ENCODE measurements at regions not wholly inside any gene's neighbourhood (a gene's known extent, or its start where the extent isn't known, plus 50 kb on each side); places are given as distances from the start of the nearest gene placed in this dataset.
A peak's percentile ranks its signal among the peaks of the same experiment; 100 is the strongest.

DNA sequence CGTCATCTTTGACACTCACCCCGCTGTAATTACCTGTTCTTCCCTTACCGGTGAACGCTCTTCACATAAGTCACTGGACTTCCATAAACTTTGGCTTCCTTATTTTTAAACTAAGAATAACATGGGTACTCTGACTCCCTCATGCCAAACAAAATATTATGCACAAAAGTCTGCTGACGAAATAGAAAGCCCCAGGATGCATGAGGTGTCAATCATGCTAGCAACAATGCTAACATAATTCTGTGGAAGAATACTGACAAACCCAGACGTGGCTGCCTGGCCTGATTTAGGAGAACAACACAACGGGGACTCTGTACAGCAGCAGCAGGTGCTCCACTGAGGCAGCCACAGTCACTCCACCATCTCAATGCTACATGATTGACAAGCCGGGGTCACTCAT, 137.5 kb downstream of the CCDC71L start:
- Histone ChIP-seq H3K9me3 (ENCODE audit: control insufficient read depth in 2 of 3, insufficient read depth in 1 of 3, low read length in 3 of 3) (no peaks in the 10 kb centered on the region), H3K27me3 (ENCODE audit: control insufficient read depth, insufficient read depth, low read length) (no peaks in the 10 kb centered on the region), H3K4me1 (ENCODE audit: control insufficient read depth in 2 of 3, insufficient read depth in 2 of 3, low read depth in 1 of 3, low read length in 3 of 3) (no peaks in the 10 kb centered on the region), H3K9ac (ENCODE audit: low read length in 3 of 3) (no peak overlapping the region), H3K36me3 (ENCODE audit: control insufficient read depth in 2 of 3, insufficient read depth in 3 of 3, low read length in 3 of 3) (no peaks in the 10 kb centered on the region), H3K4me3 (ENCODE audit: low read length in 3 of 3) (no peak overlapping the region), H3K27ac (ENCODE audit: low read depth in 2 of 2, low read length in 2 of 2) (no peak overlapping the region)
- no peak for DNase-seq
- no peak for FAIRE-seq
- TF ChIP-seq, protein P1, sequence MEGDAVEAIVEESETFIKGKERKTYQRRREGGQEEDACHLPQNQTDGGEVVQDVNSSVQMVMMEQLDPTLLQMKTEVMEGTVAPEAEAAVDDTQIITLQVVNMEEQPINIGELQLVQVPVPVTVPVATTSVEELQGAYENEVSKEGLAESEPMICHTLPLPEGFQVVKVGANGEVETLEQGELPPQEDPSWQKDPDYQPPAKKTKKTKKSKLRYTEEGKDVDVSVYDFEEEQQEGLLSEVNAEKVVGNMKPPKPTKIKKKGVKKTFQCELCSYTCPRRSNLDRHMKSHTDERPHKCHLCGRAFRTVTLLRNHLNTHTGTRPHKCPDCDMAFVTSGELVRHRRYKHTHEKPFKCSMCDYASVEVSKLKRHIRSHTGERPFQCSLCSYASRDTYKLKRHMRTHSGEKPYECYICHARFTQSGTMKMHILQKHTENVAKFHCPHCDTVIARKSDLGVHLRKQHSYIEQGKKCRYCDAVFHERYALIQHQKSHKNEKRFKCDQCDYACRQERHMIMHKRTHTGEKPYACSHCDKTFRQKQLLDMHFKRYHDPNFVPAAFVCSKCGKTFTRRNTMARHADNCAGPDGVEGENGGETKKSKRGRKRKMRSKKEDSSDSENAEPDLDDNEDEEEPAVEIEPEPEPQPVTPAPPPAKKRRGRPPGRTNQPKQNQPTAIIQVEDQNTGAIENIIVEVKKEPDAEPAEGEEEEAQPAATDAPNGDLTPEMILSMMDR (IDR thresholded peaks at IDR 0.05; ENCODE audit: borderline replicate concordance, extremely low read depth, insufficient read depth): no peak
- intact Hi-C loops (cut with DNase I): no loop called here

DNA sequence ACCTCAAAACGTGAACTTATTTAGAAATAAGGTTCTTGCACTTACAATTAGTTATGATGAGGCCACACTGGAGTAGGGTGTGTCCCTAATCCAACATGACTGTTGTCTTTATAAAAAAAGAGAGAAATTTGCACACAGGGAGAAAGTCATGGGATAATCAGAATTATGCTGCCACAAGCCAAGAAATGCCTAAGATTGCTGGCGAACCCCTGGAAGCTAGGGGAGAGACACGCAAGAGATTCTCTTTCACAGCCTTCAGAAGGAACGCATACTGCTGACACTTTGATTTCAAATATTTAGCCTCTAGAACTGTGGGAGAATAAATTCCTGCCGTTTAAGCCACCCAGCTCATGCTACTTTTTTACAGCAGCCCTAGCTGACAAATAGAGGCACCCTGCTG, 138.3 kb downstream of the CCDC71L start:
- Histone ChIP-seq H3K27me3 (ENCODE audit: control insufficient read depth, insufficient read depth, low read length) (no peaks in the 10 kb centered on the region), H3K27ac (ENCODE audit: low read depth in 2 of 2, low read length in 2 of 2) (no peak overlapping the region), H3K4me3 (ENCODE audit: low read length in 3 of 3) (no peak overlapping the region), H3K9ac (ENCODE audit: low read length in 3 of 3) (no peak overlapping the region), H3K9me3 (ENCODE audit: control insufficient read depth in 2 of 3, insufficient read depth in 1 of 3, low read length in 3 of 3) (no peaks in the 10 kb centered on the region), H3K36me3 (ENCODE audit: control insufficient read depth in 2 of 3, insufficient read depth in 3 of 3, low read length in 3 of 3) (no peaks in the 10 kb centered on the region), H3K4me1 (ENCODE audit: control insufficient read depth in 2 of 3, insufficient read depth in 2 of 3, low read depth in 1 of 3, low read length in 3 of 3) (no peaks in the 10 kb centered on the region)
- no peak for FAIRE-seq
- DNase-seq: peak in 1 of 5 donors; percentile 20
- TF ChIP-seq, protein P1 (IDR thresholded peaks at IDR 0.05; ENCODE audit: borderline replicate concordance, extremely low read depth, insufficient read depth): no peak
- intact Hi-C loops (cut with DNase I): no loop called here

DNA sequence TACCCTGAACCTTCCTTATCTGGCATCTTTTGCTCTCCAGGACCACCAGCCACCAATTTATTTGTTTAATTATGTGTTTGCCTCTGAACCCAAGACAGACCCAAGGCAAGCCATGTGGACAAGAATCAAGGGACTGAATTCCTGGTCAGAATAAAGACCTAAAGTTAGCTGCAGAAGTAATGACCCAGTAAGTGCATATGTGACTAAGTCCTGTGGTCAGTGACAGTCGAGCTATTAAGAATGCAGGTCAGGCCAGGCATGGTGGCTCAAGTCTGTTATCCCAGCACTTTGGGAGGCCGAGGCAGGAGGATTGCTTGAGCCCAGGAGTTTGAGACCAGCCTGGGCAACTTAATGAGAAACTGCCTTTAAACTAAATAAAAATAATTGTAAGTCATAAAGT, 139.4 kb downstream of the CCDC71L start:
- H3K4me3 ChIP-seq (ENCODE audit: low read length in 3 of 3): no peak overlapping the region
- no peaks in the 10 kb centered on the region for H3K36me3 ChIP-seq (ENCODE audit: control insufficient read depth in 2 of 3, insufficient read depth in 3 of 3, low read length in 3 of 3)
- no peaks in the 10 kb centered on the region for H3K9me3 ChIP-seq (ENCODE audit: control insufficient read depth in 2 of 3, insufficient read depth in 1 of 3, low read length in 3 of 3)
- DNase-seq: no peak
- no peaks in the 10 kb centered on the region for H3K4me1 ChIP-seq (ENCODE audit: control insufficient read depth in 2 of 3, insufficient read depth in 2 of 3, low read depth in 1 of 3, low read length in 3 of 3)
- intact Hi-C loops (cut with DNase I): no loop called here
- FAIRE-seq: no peak
- TF ChIP-seq, protein P1 (IDR thresholded peaks at IDR 0.05; ENCODE audit: borderline replicate concordance, extremely low read depth, insufficient read depth): no peak
- no peaks in the 10 kb centered on the region for H3K27me3 ChIP-seq (ENCODE audit: control insufficient read depth, insufficient read depth, low read length)
- H3K9ac ChIP-seq (ENCODE audit: low read length in 3 of 3): no peak overlapping the region
- no peak overlapping the region for H3K27ac ChIP-seq (ENCODE audit: low read depth in 2 of 2, low read length in 2 of 2)

DNA sequence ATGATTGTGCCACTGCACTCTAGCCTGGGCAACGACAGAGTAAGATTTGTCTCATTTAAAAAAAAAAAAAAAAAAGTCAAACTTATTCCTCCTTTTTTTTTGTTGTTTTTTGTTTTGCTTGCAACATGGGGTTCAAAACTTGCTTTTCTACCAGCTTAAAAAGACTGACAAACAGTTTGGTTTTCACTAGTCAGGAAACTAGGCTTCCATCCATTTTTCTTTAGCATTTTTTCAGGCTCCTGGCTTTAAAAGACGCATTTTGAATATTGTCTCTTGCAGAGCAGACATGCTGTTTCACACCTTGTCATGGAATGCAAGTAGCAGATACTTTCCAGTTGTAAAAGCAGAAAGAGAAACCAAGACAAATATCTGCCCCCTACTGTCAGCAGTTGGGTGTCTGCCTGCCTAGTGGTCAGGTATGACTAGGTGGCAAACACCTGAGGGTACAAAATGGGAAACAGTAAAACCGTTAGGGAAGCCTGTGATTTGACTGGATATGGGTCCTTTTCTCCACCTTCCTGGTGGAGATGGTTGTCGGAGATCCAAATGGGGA, 139.9 kb downstream of the CCDC71L start:
- Histone ChIP-seq H3K4me3 (ENCODE audit: low read length in 3 of 3) (no peak overlapping the region), H3K9ac (ENCODE audit: low read length in 3 of 3) (no peak overlapping the region), H3K27ac (ENCODE audit: low read depth in 2 of 2, low read length in 2 of 2) (no peak overlapping the region), H3K36me3 (ENCODE audit: control insufficient read depth in 2 of 3, insufficient read depth in 3 of 3, low read length in 3 of 3) (no peaks in the 10 kb centered on the region), H3K27me3 (ENCODE audit: control insufficient read depth, insufficient read depth, low read length) (no peaks in the 10 kb centered on the region), H3K9me3 (ENCODE audit: control insufficient read depth in 2 of 3, insufficient read depth in 1 of 3, low read length in 3 of 3) (no peaks in the 10 kb centered on the region), H3K4me1 (ENCODE audit: control insufficient read depth in 2 of 3, insufficient read depth in 2 of 3, low read depth in 1 of 3, low read length in 3 of 3) (no peaks in the 10 kb centered on the region)
- intact Hi-C loops (cut with DNase I): no loop called here
- FAIRE-seq (no peak), DNase-seq (no peak)
- TF ChIP-seq, protein P1 (IDR thresholded peaks at IDR 0.05; ENCODE audit: borderline replicate concordance, extremely low read depth, insufficient read depth): no peak
